Esophagus muscularis mucosa (tissue), 4 donors: ENCODE measurements at regions not wholly inside any gene's neighbourhood (a gene's known extent, or its start where the extent isn't known, plus 50 kb on each side); places are given as distances from the start of the nearest gene placed in this dataset.
A peak's percentile ranks its signal among the peaks of the same experiment; 100 is the strongest.

Experiments
- EP300 ChIP-seq: sonication (generic); formaldehyde crosslinking; IDR thresholded peaks from one replicate; pipeline ENCODE4 v1.6.1; 2017; ENCODE audit warnings: antibody characterized with exemption
- POLR2A ChIP-seq: fragments of 450-650 bp; IDR thresholded peaks from one replicate; pipeline ENCODE4 v1.6.1; 2017; ENCODE audit warnings: antibody characterized with exemption, moderate library complexity, mild to moderate bottlenecking, low read depth
- POLR2AphosphoS5 ChIP-seq, 2 donors: sonication (generic); formaldehyde crosslinking; IDR thresholded peaks; one replicate each; pipeline ENCODE4 v1.6.1; 2017; ENCODE audit warnings: antibody characterized with exemption in 2 of 2
- TF ChIP-seq, protein P1 (sequence below), 3 experiments: fragments of 200-600 bp in 2 of 3; fragments of 450-650 bp in 1 of 3; sonication (generic) in 2 of 3; IDR thresholded peaks; one replicate each; pipeline ENCODE4 v1.5.1; 2017 to 2019; ENCODE audit warnings: antibody characterized with exemption in 3 of 3, mild to moderate bottlenecking in 2 of 3, moderate library complexity in 1 of 3

DNA sequence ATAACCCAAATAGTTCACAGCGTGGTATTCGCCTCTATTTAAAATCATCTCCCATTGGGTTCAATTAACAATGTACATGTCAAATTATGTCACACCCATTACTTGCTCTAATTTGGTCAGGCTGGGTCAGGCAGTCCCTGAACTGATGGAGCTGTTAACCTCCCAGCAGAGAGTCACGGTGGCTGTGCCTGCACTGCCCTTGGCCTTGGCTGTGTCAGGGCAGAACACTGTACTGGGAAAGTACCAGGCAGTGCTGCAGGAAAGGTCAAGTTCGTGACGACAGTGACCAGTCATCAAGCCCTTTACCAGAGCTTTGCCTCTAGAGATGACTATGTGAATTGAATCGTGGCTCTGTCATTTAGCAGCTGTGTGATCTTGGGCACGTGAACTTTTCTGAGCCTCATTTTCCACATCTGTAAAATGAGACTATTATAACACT, 100.0 kb downstream of the ARF6 start:
- TF ChIP-seq, protein P1, sequence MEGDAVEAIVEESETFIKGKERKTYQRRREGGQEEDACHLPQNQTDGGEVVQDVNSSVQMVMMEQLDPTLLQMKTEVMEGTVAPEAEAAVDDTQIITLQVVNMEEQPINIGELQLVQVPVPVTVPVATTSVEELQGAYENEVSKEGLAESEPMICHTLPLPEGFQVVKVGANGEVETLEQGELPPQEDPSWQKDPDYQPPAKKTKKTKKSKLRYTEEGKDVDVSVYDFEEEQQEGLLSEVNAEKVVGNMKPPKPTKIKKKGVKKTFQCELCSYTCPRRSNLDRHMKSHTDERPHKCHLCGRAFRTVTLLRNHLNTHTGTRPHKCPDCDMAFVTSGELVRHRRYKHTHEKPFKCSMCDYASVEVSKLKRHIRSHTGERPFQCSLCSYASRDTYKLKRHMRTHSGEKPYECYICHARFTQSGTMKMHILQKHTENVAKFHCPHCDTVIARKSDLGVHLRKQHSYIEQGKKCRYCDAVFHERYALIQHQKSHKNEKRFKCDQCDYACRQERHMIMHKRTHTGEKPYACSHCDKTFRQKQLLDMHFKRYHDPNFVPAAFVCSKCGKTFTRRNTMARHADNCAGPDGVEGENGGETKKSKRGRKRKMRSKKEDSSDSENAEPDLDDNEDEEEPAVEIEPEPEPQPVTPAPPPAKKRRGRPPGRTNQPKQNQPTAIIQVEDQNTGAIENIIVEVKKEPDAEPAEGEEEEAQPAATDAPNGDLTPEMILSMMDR (IDR thresholded peaks at IDR 0.05): no peak
- TF ChIP-seq POLR2AphosphoS5 (IDR thresholded peaks at IDR 0.05) (peak; percentile 13 to 36), POLR2A (no peak), EP300 (no peak)
